ENCODE measurements at regions not wholly inside any gene's neighbourhood (a gene's known extent, or its start where the extent isn't known, plus 50 kb on each side); places are given as distances from the start of the nearest gene placed in this dataset.

GRCh38 chr10:123607386-123607785, 58.8 kb upstream of the GPR26 start:
- TF ChIP-seq POLR2A (IDR thresholded peaks at IDR 0.05; ENCODE audit: low read depth), result no peak
- no peak for TF ChIP-seq CTCF (IDR thresholded peaks at IDR 0.05)
